Activated effector memory CD4-positive, alpha-beta T cell treated with Interleukin-2 at 50 U/mL for 16 hours (primary cell): ENCODE measurements at regions not wholly inside any gene's neighbourhood (a gene's known extent, or its start where the extent isn't known, plus 50 kb on each side); places are given as distances from the start of the nearest gene placed in this dataset.
"Not testable (repeated sequence)": the region's sequence is repeated elsewhere in the genome, so short reads cannot be mapped to it uniquely, and the experiment has no call there.

Source experiments
- DNase-seq: peaks from one replicate; pipeline ENCODE4 v3.0.0-alpha.2; 2020

DNA sequence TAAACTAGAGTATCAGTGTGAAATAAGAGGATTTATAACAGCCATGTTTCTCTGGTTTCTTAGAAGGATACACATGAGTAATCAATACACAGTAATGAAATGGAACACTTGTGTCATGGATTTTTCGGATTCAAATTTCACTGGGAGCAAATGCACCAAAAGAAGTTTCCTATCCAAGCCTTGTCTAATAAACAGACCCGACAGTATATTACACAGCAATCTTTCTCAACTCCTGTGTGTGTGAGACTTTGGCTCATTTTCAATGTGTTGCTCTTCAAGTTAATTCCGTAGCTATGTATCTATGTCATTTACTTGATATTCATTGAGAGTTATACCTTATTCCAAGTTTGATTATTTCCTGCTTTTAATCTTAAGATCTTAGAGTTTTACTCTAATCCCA is 930.2 kb downstream of the MAT2B start:
- no peak for DNase-seq

DNA sequence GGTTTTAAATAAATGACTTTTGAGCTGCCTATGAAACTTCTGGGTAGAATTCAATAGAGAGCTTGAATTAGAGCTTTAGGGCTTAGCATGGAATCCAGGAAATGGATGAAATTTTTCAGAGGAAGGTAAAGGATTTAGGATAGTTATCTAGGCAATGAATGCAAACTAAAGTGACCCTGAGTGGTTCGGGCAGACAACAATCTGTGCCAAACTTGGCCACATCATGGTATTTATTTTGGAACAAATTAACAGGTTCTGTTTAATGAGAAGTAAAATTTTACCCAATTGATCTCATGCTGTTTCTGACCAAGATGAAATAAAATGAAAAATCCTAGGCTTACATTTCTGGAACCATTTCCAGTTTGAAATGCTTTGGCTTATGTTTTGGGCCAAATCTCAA is 934.4 kb downstream of the MAT2B start:
- DNase-seq, result no peak

DNA sequence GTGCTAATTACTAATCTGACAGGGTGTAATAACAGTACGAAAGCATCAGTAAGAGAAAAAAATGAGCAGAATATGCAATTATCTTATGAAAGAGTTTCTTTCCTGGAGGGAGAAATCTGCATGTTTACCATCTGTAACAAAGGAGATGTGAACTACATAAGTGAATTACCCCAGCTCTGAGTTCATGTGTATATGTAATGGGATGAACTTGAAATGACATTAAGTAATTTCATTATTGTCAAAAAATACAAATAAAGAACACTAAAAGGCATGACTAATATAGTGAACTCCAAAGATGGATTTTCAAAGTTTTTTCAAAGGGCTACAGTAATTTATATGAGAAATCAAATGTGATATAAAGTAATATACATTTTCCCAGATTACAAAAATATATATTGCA is 944.0 kb downstream of the MAT2B start:
- no peak for DNase-seq

DNA sequence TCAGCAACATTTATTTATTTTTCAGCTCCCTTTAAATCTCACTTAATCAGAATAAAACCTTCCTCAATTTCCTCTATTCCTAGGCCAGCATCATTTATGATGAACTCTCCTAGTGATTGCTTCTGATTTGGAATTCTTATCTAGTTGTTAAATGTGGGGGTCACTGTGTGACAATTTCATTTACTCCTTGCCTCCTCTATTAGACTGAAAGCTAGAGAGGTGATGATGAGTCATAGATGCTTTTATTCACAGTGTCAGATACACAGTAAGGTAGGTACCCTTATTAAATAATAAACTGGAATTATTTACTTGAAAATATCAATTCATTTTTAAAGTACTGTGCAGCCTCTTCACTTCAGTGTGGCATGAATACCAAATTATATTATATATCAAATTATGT is 960.6 kb downstream of the MAT2B start:
- DNase-seq, result no peak

DNA sequence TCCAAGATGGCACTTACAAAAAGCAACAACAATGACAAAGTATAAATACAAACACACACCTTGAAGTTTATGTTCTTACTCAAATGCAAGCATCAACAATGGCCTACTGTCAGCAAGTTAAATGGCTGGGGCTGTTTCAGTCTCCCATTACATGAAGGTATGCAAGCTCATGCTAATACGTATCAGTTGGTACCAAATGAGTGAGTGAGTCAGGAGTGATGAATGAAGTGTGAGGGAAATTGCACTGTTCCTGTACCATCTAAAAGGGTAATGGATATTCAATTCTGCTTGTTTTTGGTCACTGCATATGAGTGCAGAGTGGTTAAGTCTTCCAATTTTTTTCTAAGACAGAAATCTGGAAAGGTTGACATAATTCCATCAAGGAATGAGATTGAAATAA is 964.9 kb downstream of the MAT2B start:
- DNase-seq, result no peak

DNA sequence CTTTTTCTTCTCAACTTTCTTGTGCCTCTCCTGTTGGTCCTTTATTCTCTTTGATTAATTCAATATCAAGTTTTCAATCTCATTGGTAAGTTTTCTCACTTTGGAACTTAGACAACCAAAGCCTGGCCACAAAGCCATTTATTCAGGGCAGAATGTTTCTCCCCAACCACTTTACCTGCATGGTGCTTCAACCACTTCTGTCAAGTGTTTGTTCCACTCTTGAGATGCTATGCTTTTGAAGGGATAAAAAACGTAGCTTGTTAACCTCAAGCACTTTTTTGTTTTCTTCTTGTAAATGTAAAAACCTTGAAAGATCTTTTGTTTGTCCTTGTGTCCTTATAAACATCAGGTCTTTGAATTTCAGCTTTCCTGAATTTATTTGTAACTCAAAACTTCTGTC is 966.7 kb downstream of the MAT2B start:
- no peak for DNase-seq

DNA sequence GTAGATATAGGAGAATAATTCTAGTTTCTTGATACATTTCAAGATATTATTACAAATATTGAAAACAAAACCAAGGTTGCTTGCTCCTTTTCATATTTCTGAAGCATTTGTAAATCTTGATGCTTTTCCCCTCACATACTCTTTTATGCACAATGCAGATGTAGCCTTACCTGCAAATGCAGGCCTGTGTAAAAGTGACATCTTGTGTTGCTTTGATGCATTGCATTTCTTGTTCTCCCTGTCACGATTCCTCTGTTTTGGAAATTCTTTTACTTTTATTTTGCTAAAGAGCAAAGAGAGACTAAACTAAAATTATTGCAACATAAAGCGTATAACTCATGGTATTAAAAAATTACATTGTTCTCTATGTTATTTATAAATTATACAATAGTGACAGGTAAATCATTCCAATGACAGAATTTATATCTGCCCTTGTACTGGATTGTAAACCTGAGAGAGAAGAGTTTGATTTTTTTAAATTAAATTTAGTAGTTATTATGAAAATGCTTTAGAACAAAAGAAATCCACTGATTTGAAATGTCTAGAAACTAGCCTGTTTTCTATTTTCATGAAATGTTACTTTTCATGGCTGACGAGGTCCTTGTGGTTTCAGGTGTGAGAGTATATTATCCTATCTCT is 970.0 kb downstream of the MAT2B start:
- no peak for DNase-seq

DNA sequence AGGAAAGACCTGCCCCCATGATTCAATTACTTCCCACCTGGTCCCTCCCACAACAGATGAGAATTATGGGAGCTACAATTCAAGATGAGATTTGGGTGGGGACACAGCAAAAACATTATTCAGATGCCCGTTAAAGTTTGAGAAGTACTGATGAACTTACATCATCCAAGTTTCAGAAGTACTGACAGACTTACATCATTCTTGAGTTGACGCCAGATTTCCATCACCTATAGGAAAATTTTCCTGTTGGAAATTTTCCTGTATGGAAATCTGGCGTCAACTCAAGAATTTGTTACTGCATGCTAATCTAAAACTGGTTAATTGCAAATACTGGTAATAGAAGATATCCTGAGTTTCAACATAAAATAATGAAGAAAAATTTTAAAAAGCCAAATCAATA is 975.9 kb downstream of the MAT2B start:
- no peak for DNase-seq

DNA sequence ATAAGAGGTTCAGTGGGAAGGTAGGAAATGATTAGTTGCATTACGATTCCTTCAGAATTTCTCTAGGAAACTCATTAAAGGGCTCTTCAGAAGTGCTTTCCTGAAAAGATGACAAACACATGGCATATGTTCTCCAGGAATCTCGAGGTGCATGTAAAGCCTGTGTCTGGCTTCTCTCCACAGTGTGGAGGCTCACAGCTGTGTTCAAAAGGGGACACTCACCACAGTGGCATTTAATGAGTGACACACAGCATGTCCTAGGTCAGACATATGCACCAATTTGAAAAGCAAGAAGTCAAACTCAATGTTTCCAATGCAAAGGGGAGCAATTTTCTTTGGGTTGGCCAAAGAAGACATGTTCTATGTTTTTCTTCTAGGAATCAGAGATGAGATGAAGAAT is 976.9 kb downstream of the MAT2B start:
- no peak for DNase-seq

DNA sequence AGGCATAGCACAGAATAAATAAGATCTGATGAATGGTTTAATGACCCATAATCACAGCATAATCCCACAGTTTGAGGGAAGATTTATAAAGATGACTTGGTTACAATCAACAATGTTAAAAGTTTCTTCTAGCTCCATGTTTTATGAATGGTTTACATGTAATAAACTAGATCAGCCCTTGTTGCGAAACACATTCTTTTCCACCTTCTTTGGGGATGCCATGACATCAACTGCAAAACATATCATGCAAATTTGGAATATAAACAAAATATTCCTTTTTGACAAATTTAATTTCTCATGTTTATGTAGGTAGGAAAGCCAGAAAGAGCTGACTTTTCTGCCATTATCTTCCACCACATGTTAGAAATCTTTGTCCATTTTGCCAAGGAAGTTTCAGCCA is 979.5 kb downstream of the MAT2B start:
- no peak for DNase-seq

DNA sequence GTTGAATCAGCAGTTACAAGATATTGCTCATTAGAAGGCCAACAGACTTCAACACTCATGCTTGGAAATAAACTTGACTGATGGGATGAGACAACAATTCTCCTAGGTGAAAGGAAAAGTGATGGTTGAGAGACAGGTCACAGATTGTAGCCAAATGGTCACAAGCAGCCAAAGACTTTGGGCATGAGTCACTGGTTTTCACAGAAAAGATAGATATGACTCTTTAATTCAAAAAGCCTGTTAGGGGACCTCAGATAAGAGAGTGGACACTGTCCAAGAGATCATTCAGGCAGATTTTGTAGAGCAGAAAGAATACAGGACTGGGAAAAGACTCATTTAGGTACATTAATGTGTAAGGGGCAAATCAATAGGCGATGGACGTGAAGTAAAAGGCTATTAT is 982.5 kb downstream of the MAT2B start:
- DNase-seq, result no peak

DNA sequence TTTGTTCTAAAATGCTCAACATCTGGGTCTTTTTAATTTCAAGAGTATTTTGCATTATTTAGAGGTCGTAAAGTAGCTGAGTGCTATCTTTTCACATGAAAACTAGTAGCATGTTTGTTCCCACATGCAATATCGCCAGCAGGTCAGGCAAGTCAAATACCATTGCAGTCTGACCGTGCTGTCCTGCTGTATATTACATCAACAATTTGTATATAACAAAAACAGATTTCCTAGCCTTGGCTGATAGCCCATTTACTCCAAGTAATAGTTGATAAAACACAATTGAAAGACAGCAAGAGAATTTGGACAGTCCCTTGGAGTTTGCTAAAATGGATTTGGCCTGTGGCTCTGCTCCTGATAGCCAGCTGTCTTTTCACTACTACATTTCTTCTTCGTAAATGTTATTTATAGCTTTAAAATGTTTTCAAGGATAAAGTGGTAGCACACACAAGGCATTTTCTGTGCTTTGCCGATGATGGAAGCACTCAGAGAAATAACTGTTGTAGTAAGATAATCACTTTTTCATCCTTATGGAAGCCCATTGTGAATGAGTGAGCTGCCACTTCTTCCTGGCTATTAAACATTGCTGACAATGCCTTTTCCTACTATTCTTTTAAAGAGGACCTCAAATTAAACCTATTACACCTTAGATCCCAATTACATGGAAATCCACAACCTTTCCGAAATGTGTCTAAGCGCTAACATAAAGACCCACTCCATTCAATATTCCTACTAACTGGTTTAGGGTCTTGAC is 992.1 kb downstream of the MAT2B start:
- no peak for DNase-seq

DNA sequence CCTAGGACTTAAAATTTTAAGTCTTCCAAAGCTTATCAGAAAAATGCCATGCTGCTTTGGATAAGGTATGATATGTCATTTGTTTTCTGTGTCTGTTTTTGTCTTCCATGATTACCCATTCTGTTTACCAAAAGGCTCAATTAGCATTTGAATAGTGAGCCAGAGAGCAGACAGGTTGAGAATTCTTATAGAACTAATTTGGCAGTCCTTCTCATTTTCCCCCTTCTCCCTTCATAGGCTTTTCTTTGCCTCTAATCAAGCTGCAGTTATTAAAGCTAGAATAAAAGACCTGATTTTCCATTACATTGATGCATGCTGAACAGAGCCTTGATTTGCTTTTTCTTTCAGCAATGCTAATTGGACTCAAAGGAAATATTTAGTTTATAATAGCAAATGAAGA is 993.0 kb downstream of the MAT2B start:
- no peak for DNase-seq

DNA sequence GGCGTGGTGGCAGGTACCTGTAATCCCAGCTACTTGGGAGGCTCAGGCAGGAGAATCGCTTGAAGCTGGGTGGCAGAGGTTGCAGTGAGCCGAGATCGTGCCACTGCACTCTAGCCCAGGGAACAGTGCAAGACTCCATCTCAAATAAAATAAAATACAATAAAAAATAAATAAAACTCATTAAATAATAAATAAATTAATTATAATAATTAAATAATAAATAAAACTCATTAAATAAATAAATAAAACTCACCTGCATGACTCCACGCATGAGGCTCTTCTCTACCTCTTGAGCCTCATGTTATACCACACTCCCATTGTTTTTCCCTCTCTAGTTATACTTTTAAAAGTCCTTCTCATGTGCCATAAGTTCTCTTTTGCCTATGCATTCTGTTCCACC is 995.4 kb downstream of the MAT2B start:
- no peak for DNase-seq

DNA sequence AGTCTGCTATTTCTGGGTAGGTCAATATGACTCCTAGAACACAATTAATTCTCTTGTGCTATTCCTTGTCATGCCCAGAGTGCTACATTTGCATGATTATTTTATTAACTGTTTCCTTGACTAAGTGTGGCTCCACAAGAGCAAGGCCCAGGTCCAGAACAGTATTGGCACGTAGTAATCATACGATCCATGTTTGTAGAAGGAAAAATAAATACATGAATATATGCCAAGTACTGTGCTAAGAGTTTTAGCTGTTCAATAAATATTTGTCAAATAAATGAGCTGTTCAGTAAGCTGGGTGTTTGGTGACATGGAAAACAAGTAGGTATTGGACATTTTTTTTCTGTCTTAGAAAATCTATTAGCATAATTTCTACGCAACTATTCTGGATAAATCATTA is 995.9 kb downstream of the MAT2B start:
- DNase-seq, result no peak

DNA sequence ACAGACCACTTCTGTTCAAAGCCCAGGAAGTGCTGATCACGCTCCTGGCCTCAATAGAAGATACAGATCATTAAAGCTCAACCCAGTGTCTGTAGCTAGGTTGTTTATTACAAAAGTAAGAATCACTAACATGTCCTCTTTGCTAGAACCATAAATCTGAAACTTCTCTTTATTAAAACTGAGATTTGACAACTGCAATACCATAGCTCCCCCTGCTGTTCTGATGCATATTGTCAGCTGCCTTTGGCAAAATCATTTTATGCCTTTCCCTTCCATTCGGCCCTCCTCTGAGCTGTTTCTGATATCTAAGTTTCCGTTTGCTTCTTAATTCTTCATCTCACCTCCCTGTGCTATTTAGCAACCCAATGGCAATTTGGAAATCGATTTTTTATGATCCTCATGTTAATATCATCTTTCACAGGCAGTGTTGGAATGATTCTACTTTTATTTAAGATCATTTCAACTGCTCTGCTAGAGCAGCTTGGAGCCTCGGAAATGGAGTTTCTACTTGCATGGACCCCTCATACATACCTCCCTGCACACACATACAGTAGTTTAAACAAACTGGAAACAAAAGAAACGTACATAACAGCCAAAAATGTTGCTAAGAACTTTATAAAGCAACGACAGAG is 998.8 kb downstream of the MAT2B start:
- DNase-seq, result no peak

DNA sequence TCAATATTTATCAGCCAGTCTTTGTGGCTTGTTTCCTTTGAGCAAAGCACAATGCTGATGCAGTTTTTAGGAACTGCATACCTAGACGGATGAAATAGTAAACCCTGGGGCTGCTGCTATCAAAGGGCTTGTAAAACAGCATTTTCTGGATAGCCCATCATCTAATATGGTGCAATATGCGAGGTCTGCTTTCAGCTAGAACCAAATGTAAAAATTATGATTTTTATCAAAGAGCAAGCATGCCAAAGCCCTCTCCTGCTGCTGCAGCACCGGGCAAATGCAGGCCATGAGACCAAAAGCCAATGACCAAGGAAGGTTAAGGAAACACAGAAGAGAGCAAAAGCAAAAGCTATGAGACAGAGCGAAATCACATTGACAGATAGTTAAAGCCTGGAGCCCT is 1000.4 kb downstream of the MAT2B start:
- DNase-seq, result no peak

DNA sequence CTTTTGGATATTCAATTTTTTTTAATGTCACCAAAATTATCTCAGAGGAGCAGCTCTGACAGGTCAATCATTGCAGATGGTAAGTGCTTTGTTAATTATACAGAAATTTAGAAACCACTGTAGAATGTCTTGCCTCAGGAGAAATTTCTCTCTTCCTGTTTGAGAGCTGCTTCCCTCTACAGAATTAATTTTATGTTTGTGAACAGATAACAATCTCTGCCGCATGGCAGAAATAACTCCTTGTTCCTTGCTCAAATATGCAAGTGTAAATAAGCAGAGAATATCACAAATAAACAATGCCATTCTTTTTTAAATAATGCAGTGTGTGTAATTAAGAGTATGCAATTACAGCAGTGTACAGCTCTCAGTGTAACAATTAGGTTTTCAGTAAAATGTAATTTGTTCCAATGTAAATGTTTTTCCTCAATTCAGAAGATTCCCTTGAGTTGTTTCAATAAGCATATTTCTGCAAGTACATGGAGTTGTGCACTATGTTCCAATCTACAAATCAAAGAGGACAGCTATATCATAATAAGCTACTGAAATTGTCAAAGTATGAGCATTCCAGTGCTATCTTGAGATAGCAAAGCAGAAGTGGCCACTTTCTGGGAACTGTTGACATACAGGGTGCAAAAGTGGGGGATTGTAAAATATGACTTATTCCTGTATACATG is 1012.8 kb downstream of the MAT2B start:
- no peak for DNase-seq

DNA sequence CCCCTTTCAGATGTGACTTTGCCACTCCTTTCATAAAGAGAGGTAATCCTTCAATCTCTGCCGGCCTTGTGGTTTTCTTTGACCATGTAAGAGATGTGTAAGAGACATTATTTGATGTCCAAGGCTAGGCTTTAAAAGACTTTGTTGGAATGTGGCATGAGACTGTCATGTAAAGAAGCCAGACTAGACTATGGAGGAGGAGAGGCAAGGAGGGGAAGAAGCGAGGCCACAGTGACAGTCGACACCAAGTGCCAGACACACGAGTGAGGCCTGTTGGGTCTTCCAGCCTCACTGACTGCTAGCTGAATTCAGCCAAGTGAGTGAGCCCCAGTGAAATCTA is 1013.3 kb downstream of the MAT2B start:
- DNase-seq, result no peak

DNA sequence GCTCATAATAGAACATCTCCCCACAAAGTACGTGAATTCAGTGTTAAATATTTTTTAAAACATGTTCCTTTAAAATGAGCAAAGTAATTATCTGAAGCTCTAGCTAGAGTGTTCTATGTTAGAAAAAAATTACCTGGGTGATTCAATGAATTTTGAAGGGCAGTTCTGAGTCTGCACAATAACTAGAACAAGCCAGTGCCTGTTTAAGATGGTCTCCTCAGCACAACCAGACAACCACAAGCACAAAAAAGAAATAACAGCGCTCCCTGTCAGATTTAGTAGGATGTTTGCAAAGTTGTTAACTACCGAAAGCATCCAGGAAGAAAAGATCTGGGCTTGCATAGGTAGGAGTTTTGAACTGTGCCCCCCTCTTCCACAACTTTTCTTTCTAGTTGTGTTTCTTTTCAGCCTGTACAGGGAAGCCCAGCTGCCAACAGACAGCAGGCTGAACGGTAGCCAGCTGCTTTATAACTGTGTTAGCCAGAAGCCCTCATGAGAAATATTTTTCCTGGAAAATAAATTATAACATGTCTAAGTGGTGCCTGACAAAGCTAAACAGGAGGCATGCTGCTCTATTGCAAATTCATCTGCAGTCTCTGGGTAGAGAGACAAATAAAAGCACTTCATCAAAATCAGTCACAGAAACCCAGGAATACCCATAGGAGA is 1026.9 kb downstream of the MAT2B start:
- DNase-seq, result no peak

DNA sequence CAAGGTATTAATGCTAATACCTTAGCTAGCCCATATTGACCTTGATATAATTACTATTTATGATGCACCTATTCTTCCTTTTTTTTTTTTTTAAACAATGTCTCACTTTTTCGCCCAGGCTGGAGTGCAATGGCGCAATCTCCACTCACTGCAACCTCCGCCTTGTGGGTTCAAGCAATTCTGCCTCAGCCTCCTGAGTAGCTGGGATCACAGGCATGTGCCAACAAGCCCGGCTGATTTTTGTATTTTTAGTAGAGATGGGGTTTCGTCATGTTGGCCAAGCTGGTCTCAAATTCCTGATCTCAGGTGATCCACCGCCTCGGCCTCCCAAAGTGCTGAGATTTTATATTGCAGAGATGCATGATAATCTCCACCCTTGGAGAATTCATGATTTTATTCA is 1028.0 kb downstream of the MAT2B start:
- not testable (repeated sequence) for DNase-seq

DNA sequence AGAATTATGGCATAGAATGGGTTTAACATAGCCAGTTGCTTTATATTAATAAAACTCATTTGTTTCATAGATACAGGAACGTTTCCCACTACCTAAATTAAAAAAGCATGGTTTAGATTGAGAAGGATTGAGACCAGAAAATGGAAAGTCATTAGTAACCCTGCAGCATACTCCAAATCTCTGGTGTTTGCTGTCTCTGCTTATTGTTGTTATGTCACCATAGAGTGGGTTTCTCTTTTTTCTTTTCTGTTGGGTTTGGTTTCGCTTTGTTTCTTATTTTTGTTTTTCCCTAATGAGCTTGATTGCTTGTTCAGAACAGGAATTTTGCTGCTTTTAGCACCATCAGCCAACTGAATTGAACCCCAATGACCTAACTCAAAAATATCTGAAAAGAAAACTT is 1034.8 kb downstream of the MAT2B start:
- no peak for DNase-seq

DNA sequence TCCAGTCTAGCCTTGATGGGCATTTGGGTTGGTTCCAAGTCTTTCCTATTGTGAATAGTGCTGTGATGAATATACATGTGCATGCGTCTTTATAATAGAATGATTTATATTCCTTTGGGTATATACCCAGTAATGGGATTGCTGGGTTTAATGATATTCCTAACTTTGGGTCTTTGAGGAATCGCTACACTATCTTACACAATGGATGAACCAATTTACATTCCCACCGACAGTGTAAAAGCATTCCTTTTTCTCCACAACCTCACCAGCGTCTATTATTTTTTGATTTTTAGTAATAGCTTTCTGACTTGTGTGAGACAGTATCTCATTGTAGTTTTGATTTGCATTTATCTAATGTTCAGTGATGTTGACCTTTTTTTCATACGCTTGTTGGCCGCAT is 1040.1 kb downstream of the MAT2B start:
- DNase-seq, result no peak

DNA sequence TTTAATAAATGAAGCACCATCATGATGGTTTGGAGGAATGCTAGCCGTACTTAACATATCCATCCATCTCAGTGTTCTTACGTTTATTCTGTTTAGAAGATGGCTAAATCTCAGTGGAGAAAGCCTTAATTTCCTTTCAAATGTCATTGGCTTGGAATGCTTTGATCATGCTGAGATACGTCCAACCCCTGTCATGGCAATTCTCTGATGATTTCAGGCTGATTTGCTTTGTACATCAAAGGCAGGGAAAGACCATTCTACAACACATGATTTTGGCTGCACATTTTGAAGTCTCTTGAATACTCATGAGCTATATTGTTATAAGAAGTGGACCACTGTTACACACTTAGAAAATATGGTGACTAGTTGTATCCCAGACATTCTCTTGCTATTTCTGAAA is 1048.4 kb downstream of the MAT2B start:
- no peak for DNase-seq
